HEK293T (cell line): ENCODE measurements at regions not wholly inside any gene's neighbourhood (a gene's known extent, or its start where the extent isn't known, plus 50 kb on each side); places are given as distances from the start of the nearest gene placed in this dataset.

ENCODE experiments used
- ARNT ChIP-seq: fragments of 450-650 bp; IDR thresholded peaks from 2 replicates; pipeline ENCODE4 v1.6.1; 2017; ENCODE audit warnings: mild to moderate bottlenecking
- BHLHE40 ChIP-seq: fragments of 450-650 bp; IDR thresholded peaks from 2 replicates; pipeline ENCODE4 v1.6.1; 2016; ENCODE audit warnings: mild to moderate bottlenecking, moderate library complexity, borderline replicate concordance
- ELF4 ChIP-seq: fragments of 450-650 bp; IDR thresholded peaks from 2 replicates; pipeline ENCODE4 v1.6.1; 2017; ENCODE audit warnings: antibody characterized with exemption
- FOXK2 ChIP-seq: fragments of 450-650 bp; IDR thresholded peaks from 2 replicates; pipeline ENCODE4 v1.6.1; 2016; ENCODE audit warnings: mild to moderate bottlenecking
- FOXM1 ChIP-seq: fragments of 450-650 bp; IDR thresholded peaks from 2 replicates; pipeline ENCODE4 v1.6.1; 2017; ENCODE audit warnings: mild to moderate bottlenecking, borderline replicate concordance
- HDGF ChIP-seq: fragments of 450-650 bp; IDR thresholded peaks from 2 replicates; pipeline ENCODE4 v1.6.1; 2017; ENCODE audit warnings: antibody characterized with exemption, borderline replicate concordance
- LEF1 ChIP-seq: fragments of 450-650 bp; IDR thresholded peaks from 2 replicates; pipeline ENCODE4 v1.6.1; 2017; ENCODE audit warnings: mild to moderate bottlenecking, borderline replicate concordance
- NFRKB ChIP-seq: fragments of 450-650 bp; IDR thresholded peaks from 2 replicates; pipeline ENCODE4 v1.6.1; 2016; ENCODE audit warnings: mild to moderate bottlenecking, moderate library complexity
- PKNOX1 ChIP-seq: fragments of 450-650 bp; IDR thresholded peaks from 2 replicates; pipeline ENCODE4 v1.6.1; 2016
- SP1 ChIP-seq: fragments of 450-650 bp; IDR thresholded peaks from 2 replicates; pipeline ENCODE4 v1.6.1; 2017
- TARDBP ChIP-seq: fragments of 450-650 bp; IDR thresholded peaks from 2 replicates; pipeline ENCODE4 v1.6.1; 2016

GRCh38 chrX:22882543-22882942, 117.2 kb upstream of the DDX53 start:
- TF ChIP-seq BHLHE40 (no peak), SP1 (no peak), ELF4 (no peak), NFRKB (no peak), LEF1 (no peak), FOXM1 (no peak), FOXK2 (no peak), HDGF (no peak), TARDBP (no peak), PKNOX1 (no peak), ARNT (no peak)
